ENCODE measurements at regions not wholly inside any gene's neighbourhood (a gene's known extent, or its start where the extent isn't known, plus 50 kb on each side); places are given as distances from the start of the nearest gene placed in this dataset.
A peak's percentile ranks its signal among the peaks of the same experiment; 100 is the strongest.

DNA sequence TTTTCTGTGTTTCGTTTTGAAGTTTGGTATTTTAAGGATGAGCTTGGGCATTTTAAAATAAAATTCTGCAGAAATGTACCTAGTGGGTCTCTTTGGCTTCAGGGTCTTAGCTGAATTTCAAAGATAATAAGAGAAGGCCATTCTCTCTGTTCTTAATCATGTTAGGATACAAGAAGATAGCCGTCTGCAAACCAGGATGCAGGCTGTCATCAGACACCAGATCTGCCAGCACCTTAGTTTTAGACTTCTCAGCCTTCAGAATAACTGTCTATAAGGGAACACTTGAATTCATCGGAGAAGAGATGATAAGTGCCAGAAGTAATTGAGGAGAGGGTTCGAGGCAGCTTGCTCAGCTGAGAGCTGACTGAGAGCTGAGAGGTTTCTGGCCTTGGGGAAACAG, 202.1 kb downstream of the REEP3 start:
- no peaks in the 10 kb centered on the region for H3K9me3 Mint-ChIP-seq
- no peaks in the 10 kb centered on the region for H3K36me3 Mint-ChIP-seq (ENCODE audit: low read depth)
- H3K27me3 Mint-ChIP-seq (ENCODE audit: low read depth, poor library complexity), result peaks cover 8% of the 10 kb centered on the region
- H3K4me3 Mint-ChIP-seq, result no peak overlapping the region
- TF ChIP-seq, protein P1, sequence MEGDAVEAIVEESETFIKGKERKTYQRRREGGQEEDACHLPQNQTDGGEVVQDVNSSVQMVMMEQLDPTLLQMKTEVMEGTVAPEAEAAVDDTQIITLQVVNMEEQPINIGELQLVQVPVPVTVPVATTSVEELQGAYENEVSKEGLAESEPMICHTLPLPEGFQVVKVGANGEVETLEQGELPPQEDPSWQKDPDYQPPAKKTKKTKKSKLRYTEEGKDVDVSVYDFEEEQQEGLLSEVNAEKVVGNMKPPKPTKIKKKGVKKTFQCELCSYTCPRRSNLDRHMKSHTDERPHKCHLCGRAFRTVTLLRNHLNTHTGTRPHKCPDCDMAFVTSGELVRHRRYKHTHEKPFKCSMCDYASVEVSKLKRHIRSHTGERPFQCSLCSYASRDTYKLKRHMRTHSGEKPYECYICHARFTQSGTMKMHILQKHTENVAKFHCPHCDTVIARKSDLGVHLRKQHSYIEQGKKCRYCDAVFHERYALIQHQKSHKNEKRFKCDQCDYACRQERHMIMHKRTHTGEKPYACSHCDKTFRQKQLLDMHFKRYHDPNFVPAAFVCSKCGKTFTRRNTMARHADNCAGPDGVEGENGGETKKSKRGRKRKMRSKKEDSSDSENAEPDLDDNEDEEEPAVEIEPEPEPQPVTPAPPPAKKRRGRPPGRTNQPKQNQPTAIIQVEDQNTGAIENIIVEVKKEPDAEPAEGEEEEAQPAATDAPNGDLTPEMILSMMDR (IDR thresholded peaks at IDR 0.05), result no peak
- H3K4me1 Mint-ChIP-seq, result peaks cover 47% of the 10 kb centered on the region
- DNase-seq, result no peak
- peak overlapping the region; percentile 67 for H3K27ac Mint-ChIP-seq

DNA sequence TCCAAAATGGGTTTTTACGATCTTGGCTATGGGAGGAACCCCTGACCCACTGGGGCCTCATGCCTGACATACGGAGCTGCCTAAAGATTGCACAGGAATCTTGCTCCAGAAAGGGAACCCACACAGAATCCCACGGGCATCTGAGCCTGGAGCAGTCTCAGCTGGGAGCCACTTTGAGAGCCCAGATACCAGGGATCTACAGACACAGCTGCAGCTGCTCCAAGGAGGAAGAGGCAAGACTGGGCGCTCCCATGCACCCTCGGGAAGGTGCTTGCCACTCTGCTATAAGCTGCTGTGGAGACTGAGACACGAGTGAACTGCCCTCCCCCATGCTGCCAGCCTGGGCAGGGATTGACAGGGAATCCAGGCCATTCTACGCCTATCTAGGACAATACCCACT, 202.5 kb downstream of the REEP3 start:
- H3K4me1 Mint-ChIP-seq, result peaks cover 43% of the 10 kb centered on the region
- DNase-seq, result no peak
- TF ChIP-seq, protein P1 (IDR thresholded peaks at IDR 0.05), result no peak
- H3K9me3 Mint-ChIP-seq, result no peaks in the 10 kb centered on the region
- H3K27me3 Mint-ChIP-seq (ENCODE audit: low read depth, poor library complexity), result peaks cover 7% of the 10 kb centered on the region
- no peaks in the 10 kb centered on the region for H3K36me3 Mint-ChIP-seq (ENCODE audit: low read depth)
- H3K4me3 Mint-ChIP-seq, result no peak overlapping the region
- H3K27ac Mint-ChIP-seq, result no peak overlapping the region

DNA sequence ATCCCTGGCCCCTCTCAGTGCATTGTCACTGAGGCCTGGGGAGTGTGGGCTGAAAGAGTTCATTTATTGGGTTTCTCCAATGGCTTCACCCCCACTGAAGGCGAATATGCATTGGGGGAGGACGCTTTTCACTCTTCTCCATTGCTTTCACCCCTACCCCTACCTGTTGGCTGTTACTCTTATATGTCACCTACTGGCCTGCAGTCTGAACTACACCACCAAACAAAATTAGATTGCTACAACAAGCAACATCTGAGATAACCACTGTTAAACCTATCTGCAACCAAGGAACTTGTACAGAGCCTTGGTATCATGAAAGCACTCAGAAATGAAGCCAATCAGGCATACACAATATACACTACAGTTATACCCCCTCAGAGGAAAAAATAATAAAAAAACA, 203.7 kb downstream of the REEP3 start:
- Mint-ChIP-seq H3K4me1 (peaks cover 32% of the 10 kb centered on the region), H3K4me3 (no peak overlapping the region), H3K27ac (no peak overlapping the region), H3K27me3 (ENCODE audit: low read depth, poor library complexity) (peaks cover 7% of the 10 kb centered on the region), H3K36me3 (ENCODE audit: low read depth) (no peaks in the 10 kb centered on the region), H3K9me3 (peaks cover 1% of the 10 kb centered on the region)
- TF ChIP-seq, protein P1 (IDR thresholded peaks at IDR 0.05), result no peak
- DNase-seq, result no peak

DNA sequence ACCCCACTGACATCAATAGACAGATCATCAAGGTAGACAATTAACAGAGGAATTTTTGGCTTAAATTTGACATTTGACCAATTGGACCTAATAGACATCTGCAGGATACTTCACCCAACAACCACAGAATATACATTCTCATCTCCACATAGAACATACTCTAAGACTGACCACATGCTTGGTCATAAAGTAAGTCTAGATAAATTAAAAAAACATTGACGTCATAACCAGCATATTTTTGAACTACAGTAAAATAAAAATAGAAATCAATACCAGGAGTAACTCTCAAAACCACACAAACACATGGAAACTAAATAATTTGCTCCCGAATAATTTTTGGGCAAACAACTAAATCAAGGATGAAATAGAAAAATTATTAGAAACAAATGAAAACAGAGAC, 205.7 kb downstream of the REEP3 start:
- TF ChIP-seq, protein P1 (IDR thresholded peaks at IDR 0.05), result no peak
- Mint-ChIP-seq H3K36me3 (ENCODE audit: low read depth) (no peaks in the 10 kb centered on the region), H3K27me3 (ENCODE audit: low read depth, poor library complexity) (peaks cover 4% of the 10 kb centered on the region), H3K27ac (no peak overlapping the region), H3K4me1 (peaks cover 21% of the 10 kb centered on the region), H3K4me3 (no peak overlapping the region), H3K9me3 (peaks cover 6% of the 10 kb centered on the region)
- DNase-seq, result no peak

DNA sequence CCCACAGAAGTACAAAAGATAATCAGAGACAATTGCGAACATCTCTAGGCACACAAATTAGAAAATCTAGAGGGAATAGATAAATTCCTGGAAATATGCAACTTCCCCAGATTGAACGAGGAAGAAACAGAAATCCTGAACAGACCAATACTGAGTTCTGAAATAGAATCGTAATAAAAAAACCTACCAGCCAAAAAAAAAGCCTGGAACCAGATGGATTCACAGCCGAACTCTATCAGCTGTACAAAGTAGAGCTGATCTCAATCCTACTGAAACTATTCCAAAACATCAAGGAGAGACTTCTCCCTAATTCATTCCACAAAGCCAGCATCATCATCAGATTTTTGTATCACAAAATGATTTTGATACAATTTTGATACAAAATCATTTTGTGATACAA, 206.4 kb downstream of the REEP3 start:
- Mint-ChIP-seq H3K27me3 (ENCODE audit: low read depth, poor library complexity) (peaks cover 5% of the 10 kb centered on the region), H3K9me3 (peaks cover 6% of the 10 kb centered on the region), H3K36me3 (ENCODE audit: low read depth) (no peaks in the 10 kb centered on the region), H3K27ac (no peak overlapping the region), H3K4me1 (peaks cover 14% of the 10 kb centered on the region), H3K4me3 (no peak overlapping the region)
- TF ChIP-seq, protein P1 (IDR thresholded peaks at IDR 0.05), result no peak
- no peak for DNase-seq

DNA sequence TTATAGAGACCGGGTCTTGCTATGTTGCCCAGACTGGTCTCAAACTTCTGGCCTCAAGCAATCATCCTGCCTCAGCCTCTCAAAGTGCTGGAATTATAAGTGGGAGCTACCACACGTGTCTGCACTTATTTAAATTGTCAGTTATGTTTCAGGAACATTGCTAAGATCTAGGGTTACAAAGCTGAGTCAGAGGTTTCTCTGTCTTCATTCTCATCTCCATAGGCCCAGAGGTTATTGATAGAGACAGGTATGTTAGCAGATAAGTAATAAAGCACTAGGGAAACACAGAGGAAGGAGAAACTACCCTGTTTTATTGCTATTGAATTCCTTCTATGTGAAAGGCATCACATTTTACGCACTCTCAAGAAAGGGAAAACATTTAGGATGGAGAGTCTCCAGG, 214.1 kb downstream of the REEP3 start:
- TF ChIP-seq, protein P1 (IDR thresholded peaks at IDR 0.05), result no peak
- Mint-ChIP-seq H3K4me3 (no peak overlapping the region), H3K27me3 (ENCODE audit: low read depth, poor library complexity) (peaks cover 4% of the 10 kb centered on the region), H3K4me1 (peaks cover 6% of the 10 kb centered on the region), H3K9me3 (peaks cover under 1% of the 10 kb centered on the region), H3K36me3 (ENCODE audit: low read depth) (no peaks in the 10 kb centered on the region), H3K27ac (no peak overlapping the region)
- no peak for DNase-seq
